Activated CD8-positive, alpha-beta memory T cell treated with anti-CD3 and anti-CD28 coated beads, Interleukin-2, amount 10 ng/mL, durations not matched to agents 7 days and 5 days (primary cell): ENCODE measurements at regions not wholly inside any gene's neighbourhood (a gene's known extent, or its start where the extent isn't known, plus 50 kb on each side); places are given as distances from the start of the nearest gene placed in this dataset.
"Not testable (repeated sequence)": the region's sequence is repeated elsewhere in the genome, so short reads cannot be mapped to it uniquely, and the experiment has no call there.

Experiments
- ATAC-seq: fragments of 150-1000 bp; cut with Tn5 transposase; one replicate; pipeline ENCODE4 v1.10.0; 2021; ENCODE audit warnings: moderate library complexity
- CTCF ChIA-PET: fragments of 350-600 bp; sonication (Branson Sonifier 250); formaldehyde crosslinking; loops from one replicate; lab custom pipeline; 2021; ENCODE audit warnings: antibody characterized with exemption; lab: Charles Lee
- DNase-seq: peaks from one replicate; pipeline ENCODE4 v3.0.0-alpha.2; 2020
- H3K27ac Mint-ChIP-seq: one replicate; pipeline ENCODE4 v1.8.0; 2021; ENCODE audit warnings: mild to moderate bottlenecking, mixed read lengths
- H3K27me3 Mint-ChIP-seq: one replicate; pipeline ENCODE4 v1.8.0; 2021; ENCODE audit warnings: mixed read lengths
- H3K36me3 Mint-ChIP-seq: one replicate; pipeline ENCODE4 v1.8.0; 2021; ENCODE audit warnings: mild to moderate bottlenecking, mixed read lengths
- H3K4me1 Mint-ChIP-seq: one replicate; pipeline ENCODE4 v1.8.0; 2021; ENCODE audit warnings: mixed read lengths
- H3K4me3 Mint-ChIP-seq: one replicate; pipeline ENCODE4 v1.8.0; 2021; ENCODE audit warnings: mild to moderate bottlenecking, moderate library complexity, mixed read lengths
- H3K9me3 Mint-ChIP-seq: one replicate; pipeline ENCODE4 v1.8.0; 2022; ENCODE audit warnings: low read depth, mixed read lengths

GRCh38 chr4:64121803-64122202 is 287.4 kb downstream of the TECRL start:
- CTCF ChIA-PET = no interaction called here
- peaks cover 19% of the 10 kb centered on the region for H3K9me3 Mint-ChIP-seq
- no peaks in the 10 kb centered on the region for H3K4me1 Mint-ChIP-seq
- H3K36me3 Mint-ChIP-seq = no peaks in the 10 kb centered on the region
- DNase-seq = no peak
- no peak overlapping the region for H3K4me3 Mint-ChIP-seq
- no peak overlapping the region for H3K27ac Mint-ChIP-seq
- ATAC-seq = no peak
- no peaks in the 10 kb centered on the region for H3K27me3 Mint-ChIP-seq

GRCh38 chr4:64105903-64106302 is 303.3 kb downstream of the TECRL start:
- no peaks in the 10 kb centered on the region for H3K4me1 Mint-ChIP-seq

GRCh38 chr4:64095398-64095797 is 313.9 kb downstream of the TECRL start:
- CTCF ChIA-PET = no interaction called here
- Mint-ChIP-seq H3K4me3 (no peak overlapping the region), H3K36me3 (no peaks in the 10 kb centered on the region), H3K4me1 (no peaks in the 10 kb centered on the region), H3K27ac (no peak overlapping the region), H3K9me3 (peaks cover 2% of the 10 kb centered on the region), H3K27me3 (no peaks in the 10 kb centered on the region)
- no peak for DNase-seq
- no peak for ATAC-seq

More at GRCh38 chr4:64105903-64106302, 303.3 kb downstream of the TECRL start:
- DNase-seq (no peak), ATAC-seq (no peak)
- Mint-ChIP-seq H3K27ac (no peak overlapping the region), H3K27me3 (no peaks in the 10 kb centered on the region), H3K36me3 (no peaks in the 10 kb centered on the region), H3K4me3 (no peak overlapping the region), H3K9me3 (peaks cover 3% of the 10 kb centered on the region)
- CTCF ChIA-PET = no interaction called here

GRCh38 chr4:64079316-64079715 is 329.9 kb downstream of the TECRL start:
- DNase-seq (no peak), ATAC-seq (no peak)
- Mint-ChIP-seq H3K4me1 (no peaks in the 10 kb centered on the region), H3K9me3 (no peaks in the 10 kb centered on the region), H3K36me3 (no peaks in the 10 kb centered on the region), H3K4me3 (no peak overlapping the region), H3K27ac (no peak overlapping the region), H3K27me3 (no peaks in the 10 kb centered on the region)
- CTCF ChIA-PET = no interaction called here

- ATAC-seq = no peak
- Mint-ChIP-seq H3K36me3 (no peaks in the 10 kb centered on the region), H3K4me3 (no peak overlapping the region), H3K9me3 (peaks cover 4% of the 10 kb centered on the region), H3K27me3 (no peaks in the 10 kb centered on the region), H3K4me1 (no peaks in the 10 kb centered on the region), H3K27ac (no peak overlapping the region)
- no peak for DNase-seq
- CTCF ChIA-PET = no interaction called here
Observed at GRCh38 chr4:64068096-64068495, 341.2 kb downstream of the TECRL start.

- CTCF ChIA-PET = no interaction called here
- no peaks in the 10 kb centered on the region for H3K27me3 Mint-ChIP-seq
Observed at GRCh38 chr4:64062991-64063390, 346.3 kb downstream of the TECRL start.

GRCh38 chr4:64037033-64037432 is 372.2 kb downstream of the TECRL start:
- CTCF ChIA-PET, H3K4me1 Mint-ChIP-seq: not testable (repeated sequence)

More at GRCh38 chr4:64062991-64063390, 346.3 kb downstream of the TECRL start:
- no peak overlapping the region for H3K27ac Mint-ChIP-seq
- no peaks in the 10 kb centered on the region for H3K4me1 Mint-ChIP-seq
- no peak overlapping the region for H3K4me3 Mint-ChIP-seq
- ATAC-seq (no peak), DNase-seq (no peak)
- no peaks in the 10 kb centered on the region for H3K36me3 Mint-ChIP-seq
- H3K9me3 Mint-ChIP-seq = peaks cover under 1% of the 10 kb centered on the region

GRCh38 chr4:64022560-64022959 is 386.7 kb downstream of the TECRL start:
- peaks cover 13% of the 10 kb centered on the region for H3K9me3 Mint-ChIP-seq
- CTCF ChIA-PET = no interaction called here
- DNase-seq (no peak), ATAC-seq (no peak)
- no peak overlapping the region for H3K4me3 Mint-ChIP-seq
- H3K27me3 Mint-ChIP-seq = no peaks in the 10 kb centered on the region
- H3K36me3 Mint-ChIP-seq = no peaks in the 10 kb centered on the region
- no peak overlapping the region for H3K27ac Mint-ChIP-seq
- no peaks in the 10 kb centered on the region for H3K4me1 Mint-ChIP-seq

More at GRCh38 chr4:64037033-64037432, 372.2 kb downstream of the TECRL start:
- not testable (repeated sequence) for DNase-seq, H3K27ac Mint-ChIP-seq, ATAC-seq, H3K36me3 Mint-ChIP-seq, H3K27me3 Mint-ChIP-seq, H3K4me3 Mint-ChIP-seq
- H3K9me3 Mint-ChIP-seq = peaks cover 12% of the 10 kb centered on the region

- no peaks in the 10 kb centered on the region for H3K4me1 Mint-ChIP-seq
- no peak overlapping the region for H3K4me3 Mint-ChIP-seq
- H3K27me3 Mint-ChIP-seq = no peaks in the 10 kb centered on the region
- H3K27ac Mint-ChIP-seq = no peak overlapping the region
- peaks cover 5% of the 10 kb centered on the region for H3K9me3 Mint-ChIP-seq
- no peak for ATAC-seq
- CTCF ChIA-PET = no interaction called here
- DNase-seq = no peak
- no peaks in the 10 kb centered on the region for H3K36me3 Mint-ChIP-seq
Observed at GRCh38 chr4:64016893-64017292, 392.4 kb downstream of the TECRL start.

GRCh38 chr4:64014647-64015046 is 394.6 kb downstream of the TECRL start:
- no peaks in the 10 kb centered on the region for H3K4me1 Mint-ChIP-seq

GRCh38 chr4:64001229-64001898 is 407.9 kb downstream of the TECRL start:
- H3K4me3 Mint-ChIP-seq = no peak overlapping the region
- H3K27ac Mint-ChIP-seq = no peak overlapping the region
- ATAC-seq = no peak
- H3K9me3 Mint-ChIP-seq = no peaks in the 10 kb centered on the region
- no peaks in the 10 kb centered on the region for H3K27me3 Mint-ChIP-seq
- H3K36me3 Mint-ChIP-seq = no peaks in the 10 kb centered on the region
- no peaks in the 10 kb centered on the region for H3K4me1 Mint-ChIP-seq
- no peak for DNase-seq
- CTCF ChIA-PET = no interaction called here

More at GRCh38 chr4:64014647-64015046, 394.6 kb downstream of the TECRL start:
- Mint-ChIP-seq H3K4me3 (no peak overlapping the region), H3K27ac (no peak overlapping the region), H3K27me3 (no peaks in the 10 kb centered on the region), H3K9me3 (peaks cover 2% of the 10 kb centered on the region), H3K36me3 (no peaks in the 10 kb centered on the region)
- CTCF ChIA-PET = no interaction called here
- DNase-seq (no peak), ATAC-seq (no peak)

GRCh38 chr4:64000241-64000640 is 409.0 kb downstream of the TECRL start:
- no peak overlapping the region for H3K27ac Mint-ChIP-seq
- H3K36me3 Mint-ChIP-seq = no peaks in the 10 kb centered on the region
- no peak for ATAC-seq
- no peaks in the 10 kb centered on the region for H3K9me3 Mint-ChIP-seq
- H3K4me3 Mint-ChIP-seq = no peak overlapping the region
- H3K4me1 Mint-ChIP-seq = no peaks in the 10 kb centered on the region
- H3K27me3 Mint-ChIP-seq = no peaks in the 10 kb centered on the region
- DNase-seq = no peak
- CTCF ChIA-PET = no interaction called here

- no peaks in the 10 kb centered on the region for H3K27me3 Mint-ChIP-seq
- H3K9me3 Mint-ChIP-seq = peaks cover 24% of the 10 kb centered on the region
- no peaks in the 10 kb centered on the region for H3K4me1 Mint-ChIP-seq
- CTCF ChIA-PET = no interaction called here
- H3K27ac Mint-ChIP-seq = no peak overlapping the region
- ATAC-seq (no peak), DNase-seq (no peak)
- H3K36me3 Mint-ChIP-seq = no peaks in the 10 kb centered on the region
- H3K4me3 Mint-ChIP-seq = no peak overlapping the region
Observed at GRCh38 chr4:63986253-63986652, 423.0 kb downstream of the TECRL start.

GRCh38 chr4:63983224-63983623 is 426.0 kb downstream of the TECRL start:
- CTCF ChIA-PET = no interaction called here
- no peak overlapping the region for H3K4me3 Mint-ChIP-seq
- no peaks in the 10 kb centered on the region for H3K36me3 Mint-ChIP-seq
- ATAC-seq = no peak
- H3K27ac Mint-ChIP-seq = no peak overlapping the region
- DNase-seq = no peak
- no peaks in the 10 kb centered on the region for H3K4me1 Mint-ChIP-seq
- H3K9me3 Mint-ChIP-seq = peaks cover 14% of the 10 kb centered on the region
- H3K27me3 Mint-ChIP-seq = no peaks in the 10 kb centered on the region
